ENCODE measurements at regions not wholly inside any gene's neighbourhood (a gene's known extent, or its start where the extent isn't known, plus 50 kb on each side); places are given as distances from the start of the nearest gene placed in this dataset.

DNA sequence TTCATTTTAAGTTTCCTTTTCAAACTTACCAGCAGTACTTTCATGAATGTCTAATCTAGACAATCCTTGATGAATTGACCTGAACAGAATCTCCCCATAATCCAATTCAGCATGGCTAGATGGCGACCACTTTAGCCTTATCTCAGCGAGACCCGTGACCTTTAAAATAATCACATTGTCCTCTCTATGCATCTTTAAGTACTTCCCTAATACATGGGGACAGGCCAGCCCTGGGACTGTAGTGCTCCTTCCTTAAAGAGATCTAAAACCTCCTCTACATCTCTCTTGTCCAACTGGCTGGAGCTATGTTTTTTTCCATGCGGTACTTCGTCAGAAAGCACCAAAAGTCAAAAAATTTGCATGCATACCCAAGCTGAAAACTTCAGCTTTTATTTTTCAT lies 746.0 kb downstream of the VRK1 start:
- Histone ChIP-seq H3K4me1 (no peaks in the 10 kb centered on the region), H3K4me3 (replicated peaks in 1 of 3) (no peak overlapping the region), H3K36me3 (no peaks in the 10 kb centered on the region), H3K27ac (no peak overlapping the region), H3K27me3 (no peaks in the 10 kb centered on the region), H3K9me3 (no peaks in the 10 kb centered on the region)
- TF ChIP-seq POLR2A (IDR thresholded peaks at IDR 0.05): no peak
- TF ChIP-seq, protein P1, sequence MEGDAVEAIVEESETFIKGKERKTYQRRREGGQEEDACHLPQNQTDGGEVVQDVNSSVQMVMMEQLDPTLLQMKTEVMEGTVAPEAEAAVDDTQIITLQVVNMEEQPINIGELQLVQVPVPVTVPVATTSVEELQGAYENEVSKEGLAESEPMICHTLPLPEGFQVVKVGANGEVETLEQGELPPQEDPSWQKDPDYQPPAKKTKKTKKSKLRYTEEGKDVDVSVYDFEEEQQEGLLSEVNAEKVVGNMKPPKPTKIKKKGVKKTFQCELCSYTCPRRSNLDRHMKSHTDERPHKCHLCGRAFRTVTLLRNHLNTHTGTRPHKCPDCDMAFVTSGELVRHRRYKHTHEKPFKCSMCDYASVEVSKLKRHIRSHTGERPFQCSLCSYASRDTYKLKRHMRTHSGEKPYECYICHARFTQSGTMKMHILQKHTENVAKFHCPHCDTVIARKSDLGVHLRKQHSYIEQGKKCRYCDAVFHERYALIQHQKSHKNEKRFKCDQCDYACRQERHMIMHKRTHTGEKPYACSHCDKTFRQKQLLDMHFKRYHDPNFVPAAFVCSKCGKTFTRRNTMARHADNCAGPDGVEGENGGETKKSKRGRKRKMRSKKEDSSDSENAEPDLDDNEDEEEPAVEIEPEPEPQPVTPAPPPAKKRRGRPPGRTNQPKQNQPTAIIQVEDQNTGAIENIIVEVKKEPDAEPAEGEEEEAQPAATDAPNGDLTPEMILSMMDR (IDR thresholded peaks at IDR 0.05): no peak
- 68 to 73% methylated on average over 5 of the region's 5 CpGs for WGBS, 2 donors
- no peak for DNase-seq
- intact Hi-C loops (cut with DNase I): no loop called here

DNA sequence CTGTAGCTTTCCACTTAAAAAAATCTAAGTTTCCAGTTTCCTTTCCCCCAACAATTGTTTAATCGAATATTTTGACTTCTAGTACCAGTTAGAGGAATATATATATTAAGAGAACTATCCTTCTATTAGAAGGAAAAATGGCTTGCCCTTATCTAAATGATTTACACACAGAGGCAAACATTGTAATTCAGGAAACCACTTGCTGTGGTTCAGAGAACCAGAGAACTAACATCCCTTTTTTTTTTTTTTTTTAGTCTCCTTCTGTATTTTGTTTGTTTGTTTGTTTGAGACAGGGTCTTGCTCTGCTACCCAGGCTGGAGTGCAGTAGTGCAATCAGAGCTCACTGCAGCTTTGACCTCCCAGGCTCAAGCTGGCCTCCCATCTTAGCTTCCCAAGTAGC lies 746.6 kb downstream of the VRK1 start:
- no peaks in the 10 kb centered on the region for H3K36me3 ChIP-seq
- intact Hi-C loops (cut with DNase I): no loop called here
- 78 to 80% methylated on average over 1 of the region's 1 CpG for WGBS, 2 donors
- no peaks in the 10 kb centered on the region for H3K9me3 ChIP-seq
- no peak overlapping the region for H3K4me3 ChIP-seq (replicated peaks in 1 of 3)
- no peak for TF ChIP-seq POLR2A (IDR thresholded peaks at IDR 0.05)
- TF ChIP-seq, protein P1 (IDR thresholded peaks at IDR 0.05): no peak
- DNase-seq: no peak
- H3K27ac ChIP-seq: no peak overlapping the region
- no peaks in the 10 kb centered on the region for H3K4me1 ChIP-seq
- H3K27me3 ChIP-seq: no peaks in the 10 kb centered on the region

DNA sequence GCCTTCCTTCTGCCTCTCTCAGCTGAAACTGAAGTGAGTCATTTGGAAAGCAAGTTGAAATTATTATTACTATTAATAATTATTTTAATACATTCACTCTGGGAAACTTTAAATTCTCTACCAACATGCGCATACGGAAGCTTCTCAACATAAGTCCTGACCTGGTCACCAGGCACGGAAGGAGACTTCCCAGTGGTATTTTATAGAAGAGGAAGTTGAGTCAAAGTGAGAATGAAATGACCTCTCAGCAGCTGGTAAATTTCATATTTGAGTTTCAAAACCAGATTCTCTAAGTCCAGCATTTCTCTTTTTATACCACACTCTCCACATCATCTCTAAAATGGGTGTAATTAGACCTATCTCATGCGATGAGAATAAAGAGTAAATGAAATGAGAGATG lies 747.4 kb downstream of the VRK1 start:
- 78 to 81% methylated on average over 4 of the region's 4 CpGs for WGBS, 2 donors
- DNase-seq: no peak
- Histone ChIP-seq H3K4me1 (no peaks in the 10 kb centered on the region), H3K36me3 (no peaks in the 10 kb centered on the region), H3K27me3 (no peaks in the 10 kb centered on the region), H3K9me3 (no peaks in the 10 kb centered on the region), H3K27ac (no peak overlapping the region), H3K4me3 (replicated peaks in 1 of 3) (no peak overlapping the region)
- TF ChIP-seq, protein P1 (IDR thresholded peaks at IDR 0.05): no peak
- no peak for TF ChIP-seq POLR2A (IDR thresholded peaks at IDR 0.05)
- intact Hi-C loops (cut with DNase I): no loop called here

DNA sequence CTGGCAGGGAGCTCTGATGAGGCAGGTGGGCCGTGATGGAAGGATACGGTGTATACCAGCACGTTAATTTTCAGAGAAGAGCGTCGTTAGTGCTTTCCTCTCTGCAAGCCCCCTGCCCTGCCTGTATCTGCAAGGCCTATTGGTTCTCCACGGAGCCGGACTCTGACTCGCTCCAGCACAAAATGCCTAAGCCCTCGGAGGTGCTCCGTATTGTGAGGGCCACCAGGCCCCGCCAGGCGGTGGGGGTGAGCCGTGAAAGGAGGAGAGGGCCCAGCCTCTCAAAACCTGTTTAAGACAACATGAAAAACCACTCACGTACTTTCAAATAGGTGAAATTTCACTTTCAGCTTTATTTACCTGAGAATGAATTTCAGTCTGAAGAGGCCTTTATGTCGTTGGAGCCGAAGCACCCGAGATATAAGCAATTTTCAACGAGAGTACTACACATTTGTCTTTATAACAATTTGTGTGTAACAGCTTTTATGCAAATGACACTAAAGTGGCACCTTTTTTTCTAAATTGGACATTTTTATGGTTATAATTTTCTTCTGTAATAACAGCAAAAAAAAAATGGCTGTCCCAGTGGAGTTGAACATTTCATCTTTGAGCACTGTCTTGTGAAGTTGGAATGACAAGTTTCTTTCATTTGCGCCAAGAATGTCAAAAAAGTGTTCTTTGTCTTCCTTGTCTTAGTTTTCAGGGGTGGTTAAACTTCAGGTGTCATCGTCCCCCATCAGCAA lies 749.5 kb downstream of the VRK1 start:
- Histone ChIP-seq H3K27me3 (no peaks in the 10 kb centered on the region), H3K4me3 (replicated peaks in 1 of 3) (no peak overlapping the region), H3K4me1 (no peaks in the 10 kb centered on the region), H3K36me3 (no peaks in the 10 kb centered on the region), H3K27ac (no peak overlapping the region), H3K9me3 (no peaks in the 10 kb centered on the region)
- WGBS, 2 donors: 66 to 67% methylated on average over 20 of the region's 20 CpGs
- DNase-seq: no peak
- TF ChIP-seq, protein P1 (IDR thresholded peaks at IDR 0.05): no peak
- no peak for TF ChIP-seq POLR2A (IDR thresholded peaks at IDR 0.05)
- intact Hi-C loops (cut with DNase I): no loop called here

DNA sequence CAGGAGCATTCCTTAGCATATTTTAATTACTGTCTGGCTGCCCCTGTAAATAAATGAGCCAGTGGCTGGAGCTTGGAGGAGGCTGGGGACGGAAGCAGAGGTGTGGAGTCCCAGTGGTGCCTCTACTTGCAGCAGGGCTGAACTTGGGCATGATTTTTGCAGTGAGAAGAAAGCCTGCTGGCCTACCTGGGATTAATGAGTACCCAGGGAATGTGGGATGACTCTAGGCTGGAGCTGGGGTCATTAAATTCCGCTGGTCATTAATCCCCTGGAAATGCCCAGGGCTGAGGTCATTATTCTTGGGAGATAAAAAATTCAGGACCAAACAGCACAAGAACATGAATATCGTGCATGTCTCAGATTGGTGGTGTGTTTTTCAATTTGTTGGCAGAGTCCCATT lies 753.3 kb downstream of the VRK1 start:
- Histone ChIP-seq H3K4me3 (replicated peaks in 1 of 3) (no peak overlapping the region), H3K27ac (no peak overlapping the region), H3K27me3 (no peaks in the 10 kb centered on the region), H3K36me3 (no peaks in the 10 kb centered on the region), H3K9me3 (no peaks in the 10 kb centered on the region), H3K4me1 (no peaks in the 10 kb centered on the region)
- 69 to 77% methylated on average over 3 of the region's 3 CpGs for WGBS, 2 donors
- no peak for DNase-seq
- TF ChIP-seq, protein P1 (IDR thresholded peaks at IDR 0.05): no peak
- no peak for TF ChIP-seq POLR2A (IDR thresholded peaks at IDR 0.05)
- intact Hi-C loops (cut with DNase I): no loop called here
